ENCODE measurements at regions not wholly inside any gene's neighbourhood (a gene's known extent, or its start where the extent isn't known, plus 50 kb on each side); places are given as distances from the start of the nearest gene placed in this dataset.

- TF ChIP-seq, protein P1, sequence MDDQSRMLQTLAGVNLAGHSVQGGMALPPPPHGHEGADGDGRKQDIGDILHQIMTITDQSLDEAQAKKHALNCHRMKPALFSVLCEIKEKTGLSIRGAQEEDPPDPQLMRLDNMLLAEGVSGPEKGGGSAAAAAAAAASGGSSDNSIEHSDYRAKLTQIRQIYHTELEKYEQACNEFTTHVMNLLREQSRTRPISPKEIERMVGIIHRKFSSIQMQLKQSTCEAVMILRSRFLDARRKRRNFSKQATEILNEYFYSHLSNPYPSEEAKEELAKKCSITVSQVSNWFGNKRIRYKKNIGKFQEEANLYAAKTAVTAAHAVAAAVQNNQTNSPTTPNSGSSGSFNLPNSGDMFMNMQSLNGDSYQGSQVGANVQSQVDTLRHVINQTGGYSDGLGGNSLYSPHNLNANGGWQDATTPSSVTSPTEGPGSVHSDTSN (CRISPR knock-in tag; IDR thresholded peaks at IDR 0.05): no peak
Observed at GRCh38 chr21:15130326-15130725, 65.5 kb upstream of the NRIP1 start (continued).

DNA sequence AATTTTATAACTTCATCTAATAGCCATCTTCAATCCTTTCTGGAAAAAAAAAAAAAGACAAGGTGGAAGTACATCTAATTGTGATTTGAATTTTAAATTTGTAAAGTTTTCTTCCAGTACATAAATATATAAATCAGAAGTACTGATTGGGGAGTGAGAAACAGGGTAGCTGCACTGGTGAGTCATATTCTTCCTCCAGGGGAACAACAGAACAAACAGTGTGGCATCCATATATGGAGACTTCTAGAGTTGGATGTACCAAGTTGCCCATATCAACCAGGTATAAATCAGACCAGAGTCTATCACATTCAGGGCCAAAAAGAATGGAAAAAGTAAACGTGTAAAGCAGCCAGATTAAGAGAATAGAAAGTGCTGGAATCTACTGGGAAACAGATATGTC is 66.0 kb upstream of the NRIP1 start:
- CTCF ChIA-PET: interaction anchor here (0.7 to 0.9 kb wide), 2 partner anchors 352 to 544 kb away, joined by 4 to 6 read pairs; no protein-coding TSS in a partner anchor

GRCh38 chr21:15132781-15133180 is 68.0 kb upstream of the NRIP1 start:
- no peak overlapping the region for H3K4me3 ChIP-seq (ENCODE audit: low read depth, low read length)
- no peaks in the 10 kb centered on the region for H3K4me1 ChIP-seq (ENCODE audit: control insufficient read depth, insufficient read depth, low read length)
- ChIA-PET CTCF (interaction anchor here (0.6 kb wide), 1 partner anchor 477 kb away, joined by 3 read pairs; no protein-coding TSS in a partner anchor), POLR2A (no interaction called here)
- no peaks in the 10 kb centered on the region for H3K9me3 ChIP-seq (ENCODE audit: control insufficient read depth, insufficient read depth, low read depth, low read length)
- H3K36me3 ChIP-seq (ENCODE audit: control insufficient read depth in 2 of 2, insufficient read depth in 1 of 2, low read length in 2 of 2): no peaks in the 10 kb centered on the region
- no peak overlapping the region for H3K27ac ChIP-seq (ENCODE audit: extremely low read depth, low read depth, low read length)
- TF ChIP-seq ZBTB11 (tag by site-specific recombination; conservative IDR thresholded peaks at IDR 0.05; ENCODE audit: low read depth) (no peak), ZNF423 (tag by site-specific recombination; IDR thresholded peaks at IDR 0.05) (no peak), ZNF184 (tag by site-specific recombination; IDR thresholded peaks at IDR 0.05) (no peak), ZNF24 (tag by site-specific recombination; IDR thresholded peaks at IDR 0.05) (no peak), ZNF37A (tag by site-specific recombination; IDR thresholded peaks at IDR 0.05) (no peak), ZBTB7A (tag by site-specific recombination; IDR thresholded peaks at IDR 0.05; ENCODE audit: low read depth) (no peak), ZNF549 (tag by site-specific recombination; IDR thresholded peaks at IDR 0.05) (no peak), ZNF837 (tag by site-specific recombination; IDR thresholded peaks at IDR 0.05) (no peak), ZNF10 (tag by site-specific recombination; IDR thresholded peaks at IDR 0.05) (no peak), SCRT2 (tag by site-specific recombination; IDR thresholded peaks at IDR 0.05) (no peak), SALL2 (tag by site-specific recombination; IDR thresholded peaks at IDR 0.05; ENCODE audit: borderline replicate concordance) (no peak), ZBTB1 (tag by site-specific recombination; IDR thresholded peaks at IDR 0.05) (no peak), ZNF701 (tag by site-specific recombination; IDR thresholded peaks at IDR 0.05) (no peak), ZNF529 (tag by site-specific recombination; IDR thresholded peaks at IDR 0.05; ENCODE audit: insufficient replicate concordance) (no peak), ZSCAN23 (tag by site-specific recombination; IDR thresholded peaks at IDR 0.05) (no peak)
- TF ChIP-seq, protein P2, sequence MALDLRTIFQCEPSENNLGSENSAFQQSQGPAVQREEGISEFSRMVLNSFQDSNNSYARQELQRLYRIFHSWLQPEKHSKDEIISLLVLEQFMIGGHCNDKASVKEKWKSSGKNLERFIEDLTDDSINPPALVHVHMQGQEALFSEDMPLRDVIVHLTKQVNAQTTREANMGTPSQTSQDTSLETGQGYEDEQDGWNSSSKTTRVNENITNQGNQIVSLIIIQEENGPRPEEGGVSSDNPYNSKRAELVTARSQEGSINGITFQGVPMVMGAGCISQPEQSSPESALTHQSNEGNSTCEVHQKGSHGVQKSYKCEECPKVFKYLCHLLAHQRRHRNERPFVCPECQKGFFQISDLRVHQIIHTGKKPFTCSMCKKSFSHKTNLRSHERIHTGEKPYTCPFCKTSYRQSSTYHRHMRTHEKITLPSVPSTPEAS (tag by site-specific recombination; IDR thresholded peaks at IDR 0.05): no peak
- TF ChIP-seq, protein P3, sequence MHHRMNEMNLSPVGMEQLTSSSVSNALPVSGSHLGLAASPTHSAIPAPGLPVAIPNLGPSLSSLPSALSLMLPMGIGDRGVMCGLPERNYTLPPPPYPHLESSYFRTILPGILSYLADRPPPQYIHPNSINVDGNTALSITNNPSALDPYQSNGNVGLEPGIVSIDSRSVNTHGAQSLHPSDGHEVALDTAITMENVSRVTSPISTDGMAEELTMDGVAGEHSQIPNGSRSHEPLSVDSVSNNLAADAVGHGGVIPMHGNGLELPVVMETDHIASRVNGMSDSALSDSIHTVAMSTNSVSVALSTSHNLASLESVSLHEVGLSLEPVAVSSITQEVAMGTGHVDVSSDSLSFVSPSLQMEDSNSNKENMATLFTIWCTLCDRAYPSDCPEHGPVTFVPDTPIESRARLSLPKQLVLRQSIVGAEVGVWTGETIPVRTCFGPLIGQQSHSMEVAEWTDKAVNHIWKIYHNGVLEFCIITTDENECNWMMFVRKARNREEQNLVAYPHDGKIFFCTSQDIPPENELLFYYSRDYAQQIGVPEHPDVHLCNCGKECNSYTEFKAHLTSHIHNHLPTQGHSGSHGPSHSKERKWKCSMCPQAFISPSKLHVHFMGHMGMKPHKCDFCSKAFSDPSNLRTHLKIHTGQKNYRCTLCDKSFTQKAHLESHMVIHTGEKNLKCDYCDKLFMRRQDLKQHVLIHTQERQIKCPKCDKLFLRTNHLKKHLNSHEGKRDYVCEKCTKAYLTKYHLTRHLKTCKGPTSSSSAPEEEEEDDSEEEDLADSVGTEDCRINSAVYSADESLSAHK (tag by site-specific recombination; IDR thresholded peaks at IDR 0.05): no peak

More for the DNA sequence above, 66.0 kb upstream of the NRIP1 start:
- no peak overlapping the region for H3K4me3 ChIP-seq (ENCODE audit: low read depth, low read length)
- TF ChIP-seq, protein P4, sequence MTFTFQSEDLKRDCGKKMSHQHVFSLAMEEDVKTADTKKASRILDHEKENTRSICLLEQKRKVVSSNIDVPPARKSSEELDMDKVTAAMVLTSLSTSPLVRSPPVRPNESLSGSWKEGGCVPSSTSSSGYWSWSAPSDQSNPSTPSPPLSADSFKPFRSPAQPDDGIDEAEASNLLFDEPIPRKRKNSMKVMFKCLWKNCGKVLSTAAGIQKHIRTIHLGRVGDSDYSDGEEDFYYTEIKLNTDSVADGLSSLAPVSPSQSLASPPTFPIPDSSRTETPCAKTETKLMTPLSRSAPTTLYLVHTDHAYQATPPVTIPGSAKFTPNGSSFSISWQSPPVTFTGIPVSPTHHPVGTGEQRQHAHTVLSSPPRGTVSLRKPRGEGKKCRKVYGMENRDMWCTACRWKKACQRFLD (tag by site-specific recombination; IDR thresholded peaks at IDR 0.05): no peak
- TF ChIP-seq ZNF624 (tag by site-specific recombination; IDR thresholded peaks at IDR 0.05) (no peak), GLIS1 (tag by site-specific recombination; IDR thresholded peaks at IDR 0.05) (no peak), KLF16 (tag by site-specific recombination; IDR thresholded peaks at IDR 0.05) (no peak), ZNF664 (tag by site-specific recombination; IDR thresholded peaks at IDR 0.05) (no peak), ZNF23 (tag by site-specific recombination; IDR thresholded peaks at IDR 0.05; ENCODE audit: borderline replicate concordance) (no peak), KLF10 (tag by site-specific recombination; IDR thresholded peaks at IDR 0.05) (no peak)
- no peak overlapping the region for H3K27ac ChIP-seq (ENCODE audit: extremely low read depth, low read depth, low read length)
- no peaks in the 10 kb centered on the region for H3K9me3 ChIP-seq (ENCODE audit: control insufficient read depth, insufficient read depth, low read depth, low read length)
- POLR2A ChIA-PET: no interaction called here
- no peaks in the 10 kb centered on the region for H3K36me3 ChIP-seq (ENCODE audit: control insufficient read depth in 2 of 2, insufficient read depth in 1 of 2, low read length in 2 of 2)
- no peaks in the 10 kb centered on the region for H3K4me1 ChIP-seq (ENCODE audit: control insufficient read depth, insufficient read depth, low read length)

Measured in HEK293 (cell line).